IMR-90 (cell line): ENCODE measurements at regions not wholly inside any gene's neighbourhood (a gene's known extent, or its start where the extent isn't known, plus 50 kb on each side); places are given as distances from the start of the nearest gene placed in this dataset.

ENCODE experiments used
- ATAC-seq: fragments of 200-7000 bp; cut with Tn5 transposase; 2 replicates; pipeline ENCODE4 v1.9.1; 2020; ENCODE audit warnings: low read depth, mild to moderate bottlenecking, moderate library complexity
- BruUV-seq: library from RNA; stranded (reverse); fragments of 400-500 nt; replicated peaks from 2 replicates; lab custom pipeline; 2021; lab: Mats Ljungman, UMichigan
- CTCF ChIA-PET: fragments of 300-600 bp; formaldehyde crosslinking; extraction: SDS; loops from one replicate; lab custom pipeline; 2021; ENCODE audit warnings: antibody characterized with exemption; lab: Yijun Ruan, JAX
- POLR2A ChIA-PET: fragments of 300-600 bp; sonication (Branson Sonifier 250); formaldehyde crosslinking; loops from one replicate; lab custom pipeline; 2022; ENCODE audit warnings: antibody characterized with exemption; ENCODE audit not compliant: unreplicated experiment; lab: Charles Lee
- DNase-seq: peaks from one replicate; pipeline ENCODE4 v3.0.0; 2013
- H2AFZ ChIP-seq: replicated peaks from 2 replicates; pipeline ENCODE3; 2013; ENCODE audit warnings: low read length, mild to moderate bottlenecking; ENCODE audit not compliant: poor library complexity
- H2AK5ac ChIP-seq: 2 replicates; pipeline ENCODE4 v1.6.1; 2013; ENCODE audit warnings: low read depth, low read length, inconsistent platforms
- H2AK9ac ChIP-seq: replicated peaks from 2 replicates; pipeline ENCODE3; 2013; ENCODE audit warnings: mild to moderate bottlenecking, low read depth, low read length, moderate library complexity; ENCODE audit not compliant: poor library complexity
- H2BK120ac ChIP-seq: 2 replicates; pipeline ENCODE4 v1.6.1; 2013; ENCODE audit warnings: low read depth, low read length, inconsistent platforms
- H2BK15ac ChIP-seq: 3 replicates; pipeline ENCODE4 v1.6.1; 2013; ENCODE audit warnings: low read depth, low read length, inconsistent platforms
- H2BK20ac ChIP-seq: 2 replicates; pipeline ENCODE4 v1.6.1; 2013; ENCODE audit warnings: low read depth, mild to moderate bottlenecking, inconsistent platforms, low read length, moderate library complexity
- H2BK5ac ChIP-seq: 2 replicates; pipeline ENCODE4 v1.6.1; 2013; ENCODE audit warnings: mild to moderate bottlenecking, low read depth, low read length, inconsistent platforms; ENCODE audit not compliant: poor library complexity, severe bottlenecking
- H3K14ac ChIP-seq: replicated peaks from 2 replicates; pipeline ENCODE4 v1.6.1; 2013; ENCODE audit warnings: low read depth, low read length, inconsistent platforms
- H3K18ac ChIP-seq: 2 replicates; pipeline ENCODE4 v1.6.1; 2013; ENCODE audit warnings: low read depth, low read length, control low read depth
- H3K23ac ChIP-seq: 2 replicates; pipeline ENCODE4 v1.6.1; 2013; ENCODE audit warnings: low read depth, low read length, inconsistent platforms
- H3K27ac ChIP-seq: 2 replicates; pipeline ENCODE4 v1.5.1; 2013; ENCODE audit warnings: mild to moderate bottlenecking, control low read depth, low read length; ENCODE audit not compliant: insufficient read depth
- H3K27me3 ChIP-seq: 2 replicates; pipeline ENCODE4 v1.6.1; 2013; ENCODE audit warnings: low read length; ENCODE audit not compliant: control insufficient read depth, insufficient read depth
- H3K36me3 ChIP-seq: 2 replicates; pipeline ENCODE4 v1.6.1; 2013; ENCODE audit warnings: low read length, mixed read lengths; ENCODE audit not compliant: control insufficient read depth, insufficient read depth
- H3K4ac ChIP-seq: 2 replicates; pipeline ENCODE4 v1.6.1; 2013; ENCODE audit warnings: low read depth, low read length, inconsistent platforms
- H3K4me1 ChIP-seq: 2 replicates; pipeline ENCODE4 v1.6.1; 2013; ENCODE audit warnings: low read length, mixed read lengths; ENCODE audit not compliant: control insufficient read depth, insufficient read depth
- H3K4me2 ChIP-seq: 2 replicates; pipeline ENCODE4 v1.6.1; 2013; ENCODE audit warnings: low read depth, mild to moderate bottlenecking, control low read depth, low read length, moderate library complexity
- H3K4me3 ChIP-seq: 2 replicates; pipeline ENCODE4 v1.5.1; 2013; ENCODE audit warnings: low read depth, mild to moderate bottlenecking, control low read depth, low read length, moderate library complexity; ENCODE audit not compliant: insufficient read depth
- H3K56ac ChIP-seq: 2 replicates; pipeline ENCODE4 v1.6.1; 2013; ENCODE audit warnings: low read length, inconsistent platforms; ENCODE audit not compliant: insufficient read depth; ENCODE audit errors: extremely low read depth
- H3K79me1 ChIP-seq, 2 experiments: 2 replicates each; pipeline ENCODE4 v1.6.1; 2013; ENCODE audit warnings: low read length in 2 of 2, inconsistent platforms in 1 of 2, low read depth in 1 of 2
- H3K9ac ChIP-seq: 2 replicates; pipeline ENCODE4 v1.6.1; 2013; ENCODE audit warnings: low read depth, low read length, control low read depth
- H3K9me1 ChIP-seq: 2 replicates; pipeline ENCODE4 v1.6.1; 2013; ENCODE audit warnings: low read length, inconsistent platforms; ENCODE audit not compliant: insufficient read depth
- H3K9me3 ChIP-seq: 2 replicates; pipeline ENCODE4 v1.6.1; 2013; ENCODE audit warnings: low read length; ENCODE audit not compliant: control insufficient read depth, insufficient read depth
- H4K20me1 ChIP-seq: 2 replicates; pipeline ENCODE4 v1.6.1; 2013; ENCODE audit warnings: low read length, inconsistent platforms; ENCODE audit not compliant: insufficient read depth
- H4K5ac ChIP-seq: 2 replicates; pipeline ENCODE4 v1.6.1; 2013; ENCODE audit warnings: mild to moderate bottlenecking, low read depth, low read length, control low read depth
- H4K8ac ChIP-seq, 2 experiments: 2 replicates each; pipeline ENCODE4 v1.6.1; 2013; ENCODE audit warnings: low read depth in 2 of 2, low read length in 2 of 2, control low read depth in 1 of 2, inconsistent platforms in 1 of 2
- H4K91ac ChIP-seq: 2 replicates; pipeline ENCODE4 v1.6.1; 2013; ENCODE audit warnings: low read depth, low read length, inconsistent platforms; ENCODE audit not compliant: insufficient read depth
- BHLHE40 ChIP-seq: fragments of 150-350 bp; IDR thresholded peaks from 2 replicates; pipeline ENCODE4 v1.6.1; 2016; ENCODE audit warnings: mild to moderate bottlenecking, low read depth, low read length
- CEBPB ChIP-seq: IDR thresholded peaks from 2 replicates; pipeline ENCODE4 v1.6.1; 2012; ENCODE audit warnings: low read depth, low read length, improper control_type of control experiment
- MAZ ChIP-seq: IDR thresholded peaks from 2 replicates; pipeline ENCODE4 v1.6.1; 2012; ENCODE audit warnings: low read depth, mild to moderate bottlenecking, low read length, improper control_type of control experiment, moderate library complexity, borderline replicate concordance
- WGBS, 2 experiments: methylation state at CpG; one replicate each; pipeline versions ENCODE4 v1.1.5 to v1.1.7; 2013; ENCODE audit warnings: missing lambda C conversion rate in 2 of 2; ENCODE audit not compliant: insufficient read length in 1 of 2; ENCODE audit errors: extremely low coverage in 2 of 2; 5-methylcytosine and 5-hydroxymethylcytosine counted together
- dilution Hi-C: fragments of 300-500 bp; cut with HindIII; formaldehyde crosslinking; loops from one replicate; pipeline ENCODE4 v1.14.3; 2018; ENCODE audit warnings: low sequenced_read_pairs; ENCODE audit not compliant: unreplicated experiment
- in situ Hi-C: fragments of 300-500 bp; cut with MboI; formaldehyde crosslinking; loops from 3 replicates; pipeline ENCODE4 v1.14.3; 2019; ENCODE audit warnings: low sequenced_read_pairs, inconsistent platforms, mixed read lengths
- intact Hi-C: fragments of 100-400 bp; cut with micrococcal nuclease; formaldehyde crosslinking; loops from 2 replicates; pipeline ENCODE4 v1.10.0; 2022

DNA sequence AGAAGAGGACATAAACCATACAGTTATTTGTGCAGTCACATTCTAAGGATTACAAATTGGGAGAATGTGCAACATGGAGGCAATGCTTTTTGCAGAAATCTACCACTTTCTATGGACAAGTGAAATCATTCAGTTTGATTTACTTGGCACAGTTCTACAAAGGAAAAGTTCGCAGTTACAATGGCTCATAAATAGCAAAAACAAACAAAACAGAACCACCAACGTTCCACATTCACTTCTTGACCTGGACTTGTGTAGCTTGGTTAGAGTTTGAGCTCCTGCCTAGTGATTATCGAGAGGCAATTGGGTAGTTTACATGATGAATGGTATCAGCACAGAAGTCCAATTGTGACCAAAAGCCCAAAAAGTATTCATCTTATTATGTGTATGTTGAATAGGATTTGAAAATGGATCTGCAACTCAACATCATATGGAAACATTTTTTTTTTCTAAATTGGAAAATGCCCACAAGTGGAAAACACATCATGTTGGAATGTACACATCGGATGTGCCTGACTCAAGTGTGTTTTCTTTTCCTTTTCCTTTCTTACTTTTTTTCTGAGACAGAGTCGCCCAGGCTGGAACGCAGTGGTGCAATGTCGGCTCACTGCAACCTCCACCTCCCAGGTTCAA is 123.8 kb downstream of the LUZP4 start:
- in situ Hi-C loops (no loop called here), intact Hi-C loops (loop anchor here (2.0 kb wide), 1 partner anchor 147 kb away; the partner anchor contains the start of gene PLS3), dilution Hi-C loops (no loop called here)
- peak; percentile 72 for DNase-seq
- Histone ChIP-seq H4K91ac (no peak overlapping the region), H3K4me1 (peaks cover 2% of the 10 kb centered on the region; the same call in 1 of the 2 replicates), H3K18ac (no peak overlapping the region; the same call in 1 of the 2 replicates), H4K5ac (no peak overlapping the region), H3K9me1 (no peaks in the 10 kb centered on the region), H3K4ac (0 out of 2 replicates have a peak overlapping the region, but pooled peaks have one; percentile 35), H2BK120ac (peak overlapping the region; percentile 80), H2BK5ac (peak overlapping the region; percentile 50), H2AFZ (no peak overlapping the region), H2AK9ac (no peak overlapping the region), H3K36me3 (no peaks in the 10 kb centered on the region), H4K20me1 (no peaks in the 10 kb centered on the region), H3K9me3 (no peaks in the 10 kb centered on the region), H3K14ac (no peak overlapping the region), H3K79me1 (no peaks in the 10 kb centered on the region), H2BK20ac (peak overlapping the region; percentile 57), H2BK15ac (no peak overlapping the region), H3K23ac (no peak overlapping the region), H3K4me3 (no peak overlapping the region), H4K8ac (no peak overlapping the region; a peak in 1 of 4 replicates), H2AK5ac (no peak overlapping the region), H3K4me2 (peak overlapping the region; percentile 65; the same call in 1 of the 2 replicates), H3K27ac (peak overlapping the region; percentile 40; the same call in 1 of the 2 replicates), H3K9ac (no peak overlapping the region), H3K27me3 (peaks cover 1% of the 10 kb centered on the region), H3K56ac (no peak overlapping the region)
- no peak for TF ChIP-seq BHLHE40
- no peak for TF ChIP-seq MAZ
- 0 out of 2 replicates have a peak, but pooled peaks have one; percentile 18 for TF ChIP-seq CEBPB
- POLR2A ChIA-PET, result no interaction called here
- peak; percentile 72 for ATAC-seq
- WGBS, 2 experiments, result 20% methylated on average over 1 of the region's 7 CpGs; no CpG with 5 or more reads in 1 of the 2 experiments
- CTCF ChIA-PET, result no interaction called here
- BruUV-seq, result no TSS peak
